ENCODE measurements at regions not wholly inside any gene's neighbourhood (a gene's known extent, or its start where the extent isn't known, plus 50 kb on each side); places are given as distances from the start of the nearest gene placed in this dataset.

GRCh38 chr13:51518827-51519226 is 65.4 kb upstream of the WDFY2 start:
- DNase-seq (ENCODE audit: missing footprints): no peak

GRCh38 chr13:51519771-51520216 is 64.5 kb upstream of the WDFY2 start:
- no peak for ATAC-seq
- intact Hi-C loops (cut with DNase I): no loop called here
- DNase-seq (ENCODE audit: missing footprints): no peak

More at GRCh38 chr13:51518827-51519226, 65.4 kb upstream of the WDFY2 start:
- intact Hi-C loops (cut with DNase I): no loop called here
- no peak for ATAC-seq

DNA sequence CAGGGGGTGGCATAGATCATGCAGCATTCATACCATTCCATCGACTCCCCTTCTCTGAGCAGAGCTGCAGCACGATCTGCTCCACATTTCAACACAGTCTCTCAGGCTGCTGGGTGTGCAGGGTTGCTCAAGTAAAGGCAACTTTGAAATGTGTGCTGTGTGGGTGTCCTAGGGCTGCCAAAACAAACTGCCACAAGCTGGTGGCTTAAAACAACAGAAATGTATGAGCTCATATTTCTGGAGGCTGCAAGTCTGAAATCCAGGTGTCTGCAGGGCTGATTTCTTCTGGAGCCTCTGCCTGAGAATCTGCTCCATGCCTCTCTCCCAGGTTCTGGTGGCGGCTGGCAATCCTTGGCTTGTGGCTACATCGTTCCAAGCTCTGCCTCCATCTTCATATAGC is 63.7 kb upstream of the WDFY2 start:
- intact Hi-C loops (cut with DNase I): no loop called here
- ATAC-seq (no peak), DNase-seq (ENCODE audit: missing footprints) (no peak)

DNA sequence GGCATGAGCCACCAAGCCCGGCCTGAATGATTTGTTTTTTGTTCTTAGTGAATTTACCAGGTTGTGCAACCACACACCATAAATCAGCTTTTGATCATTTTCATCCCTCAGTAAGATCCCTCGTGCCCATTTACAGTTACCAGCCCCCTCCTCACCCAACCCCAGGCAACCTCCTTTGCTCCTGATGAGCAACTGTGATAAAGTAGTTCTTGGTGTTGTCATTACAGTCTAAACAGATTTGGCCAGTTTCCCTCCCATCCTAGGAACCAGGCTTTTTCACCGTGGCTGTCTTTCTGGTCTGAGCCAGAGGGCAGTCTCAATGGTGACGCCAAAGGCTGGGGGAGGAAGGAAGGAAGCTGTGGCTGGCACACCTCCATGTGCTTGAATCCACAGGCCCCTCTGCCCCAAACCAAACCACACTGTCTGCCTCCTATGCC is 61.2 kb upstream of the WDFY2 start:
- DNase-seq (ENCODE audit: missing footprints) (no peak), ATAC-seq (no peak)
- intact Hi-C loops (cut with DNase I): no loop called here

GRCh38 chr13:51524312-51524711 is 60.0 kb upstream of the WDFY2 start:
- ATAC-seq (no peak), DNase-seq (ENCODE audit: missing footprints) (no peak)
- intact Hi-C loops (cut with DNase I): no loop called here

- ATAC-seq: no peak
- DNase-seq (ENCODE audit: missing footprints): no peak
- intact Hi-C loops (cut with DNase I): no loop called here
These were observed 59.3 kb upstream of the WDFY2 start for GRCh38 chr13:51524829-51525566.

GRCh38 chr13:51525567-51526167 is 58.6 kb upstream of the WDFY2 start:
- ATAC-seq: no peak
- no peak for DNase-seq (ENCODE audit: missing footprints)
- intact Hi-C loops (cut with DNase I): no loop called here

GRCh38 chr13:51526202-51526601 is 58.1 kb upstream of the WDFY2 start:
- intact Hi-C loops (cut with DNase I): no loop called here
- ATAC-seq: no peak
- DNase-seq (ENCODE audit: missing footprints): no peak

DNA sequence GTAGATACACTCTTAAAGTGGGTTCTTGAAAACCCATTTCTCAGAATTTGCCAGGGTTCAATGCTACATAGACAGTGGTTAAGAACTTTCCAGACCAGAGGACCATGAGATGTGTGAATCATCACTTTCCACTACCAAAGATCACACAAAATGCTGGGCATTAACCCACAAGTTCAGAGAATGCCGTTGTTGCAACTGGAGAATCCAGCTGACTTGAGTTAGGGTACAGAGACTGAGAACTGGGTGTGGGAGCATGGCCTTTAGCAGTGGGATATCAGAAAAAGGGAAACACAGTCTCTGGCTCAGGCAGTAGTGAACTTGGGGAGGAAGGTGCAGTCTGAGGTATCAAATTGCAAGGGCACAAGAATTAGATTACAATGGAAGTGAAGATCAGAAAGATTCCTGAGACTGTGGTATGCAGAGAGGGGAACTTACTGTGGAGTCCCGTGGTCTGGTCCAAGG is 51.5 kb upstream of the WDFY2 start:
- DNase-seq (ENCODE audit: missing footprints): no peak
- no peak for ATAC-seq
- intact Hi-C loops (cut with DNase I): no loop called here

- intact Hi-C loops (cut with DNase I): no loop called here
- ATAC-seq (peak; percentile 72), DNase-seq (ENCODE audit: missing footprints) (peak; percentile 75)
These were observed 50.0 kb upstream of the WDFY2 start for GRCh38 chr13:51534041-51534817.

All from Right ventricle myocardium inferior (tissue), 1 donor.